H1 (cell line): ENCODE measurements at regions not wholly inside any gene's neighbourhood (a gene's known extent, or its start where the extent isn't known, plus 50 kb on each side); places are given as distances from the start of the nearest gene placed in this dataset.

Experiments
- CTCF ChIA-PET: fragments of 300-600 bp; sonication (Branson Sonifier 250); formaldehyde crosslinking; loops from one replicate; lab custom pipeline; 2021; ENCODE audit not compliant: partially characterized antibody; lab: Charles Lee
- POLR2A ChIA-PET: fragments of 300-600 bp; sonication (Branson Sonifier 250); formaldehyde crosslinking; loops from one replicate; lab custom pipeline; 2021; ENCODE audit warnings: inconsistent platforms; ENCODE audit not compliant: partially characterized antibody; lab: Charles Lee
- DNase-seq, 2 experiments: peaks; one replicate each; pipeline versions ENCODE4 v3.0.0 to v3.0.0-alpha.2; 2010 to 2022; ENCODE audit warnings: low spot score in 2 of 2, low read depth in 1 of 2, mixed read lengths in 1 of 2
- FAIRE-seq: peaks from 2 replicates; lab custom pipeline; 2011; peaks lifted over from hg19 to GRCh38; lab: Jason Lieb, UNC
- H2AFZ ChIP-seq: 2 replicates; pipeline ENCODE4 v1.8.1; 2012; ENCODE audit warnings: low read length, inconsistent platforms
- H2AK5ac ChIP-seq: 2 replicates; pipeline ENCODE4 v1.6.1; 2013; ENCODE audit warnings: low read depth, low read length
- H2BK120ac ChIP-seq: replicated peaks from 2 replicates; pipeline ENCODE3; 2013; ENCODE audit warnings: low read depth, low read length, inconsistent platforms
- H2BK12ac ChIP-seq: 2 replicates; pipeline ENCODE4 v1.6.1; 2013; ENCODE audit warnings: low read depth, low read length
- H2BK15ac ChIP-seq: 2 replicates; pipeline ENCODE4 v1.6.1; 2013; ENCODE audit warnings: low read length
- H2BK20ac ChIP-seq: 2 replicates; pipeline ENCODE4 v1.6.1; 2013; ENCODE audit warnings: low read length
- H2BK5ac ChIP-seq: 2 replicates; pipeline ENCODE4 v1.6.1; 2013; ENCODE audit warnings: low read depth, low read length
- H3K14ac ChIP-seq: 2 replicates; pipeline ENCODE4 v1.6.1; 2013; ENCODE audit warnings: inconsistent platforms; ENCODE audit not compliant: insufficient read length
- H3K18ac ChIP-seq: 2 replicates; pipeline ENCODE4 v1.6.1; 2013; ENCODE audit warnings: low read length; ENCODE audit errors: extremely low read depth
- H3K23ac ChIP-seq: 2 replicates; pipeline ENCODE4 v1.6.1; 2013; ENCODE audit warnings: inconsistent platforms; ENCODE audit not compliant: insufficient read length
- H3K23me2 ChIP-seq: 2 replicates; pipeline ENCODE4 v1.6.1; 2013; ENCODE audit warnings: low read depth, low read length
- H3K27ac ChIP-seq: 2 replicates; pipeline ENCODE4 v1.6.1; 2011; ENCODE audit warnings: low read depth, low read length, inconsistent platforms
- H3K27me3 ChIP-seq, 4 experiments: replicated peaks in 1 of 4; 1 replicate in 1 of 4; 2 replicates in 3 of 4; pipeline versions ENCODE4 v1.6.1 to v1.8.1; 2011 to 2013; ENCODE audit warnings: low read length in 3 of 4, mild to moderate bottlenecking in 3 of 4, inconsistent platforms in 2 of 4, mixed read lengths in 2 of 4, moderate library complexity in 1 of 4; ENCODE audit not compliant: control insufficient read depth in 3 of 4, insufficient read depth in 3 of 4; ENCODE audit errors: extremely low read depth in 1 of 4
- H3K36me3 ChIP-seq, 4 experiments: 2 replicates each; pipeline versions ENCODE4 v1.6.1 to v1.8.1; 2011 to 2013; ENCODE audit warnings: mild to moderate bottlenecking in 4 of 4, low read length in 3 of 4, moderate library complexity in 2 of 4, control low read depth in 1 of 4, inconsistent platforms in 1 of 4; ENCODE audit not compliant: insufficient read depth in 4 of 4, control insufficient read depth in 2 of 4
- H3K4ac ChIP-seq: replicated peaks from 2 replicates; pipeline ENCODE3; 2013; ENCODE audit warnings: low read length, low read depth, mixed read lengths, inconsistent platforms; ENCODE audit not compliant: insufficient read length
- H3K4me1 ChIP-seq, 4 experiments: replicated peaks in 1 of 4; 1 replicate in 1 of 4; 2 replicates in 3 of 4; pipeline versions ENCODE4 v1.6.1 to v1.8.1; 2011 to 2013; ENCODE audit warnings: low read length in 3 of 4, inconsistent platforms in 2 of 4, mixed read lengths in 1 of 4; ENCODE audit not compliant: insufficient read depth in 4 of 4, control insufficient read depth in 3 of 4
- H3K4me2 ChIP-seq, 2 experiments: 2 replicates each; pipeline versions ENCODE4 v1.6.1 to v1.8.1; 2011 to 2013; ENCODE audit warnings: low read depth in 2 of 2, low read length in 2 of 2, control low read depth in 1 of 2, inconsistent platforms in 1 of 2, mild to moderate bottlenecking in 1 of 2; ENCODE audit not compliant: insufficient read depth in 1 of 2
- H3K4me3 ChIP-seq, 4 experiments: fragments of 200-600, 300-600 bp in 1 of 4; sonication (generic), shearing (Covaris generic), sonication (Bioruptor Twin) in 1 of 4; 2 replicates each; pipeline versions ENCODE4 v1.5.1 to v1.8.1; 2011 to 2016; ENCODE audit warnings: low read length in 4 of 4, low read depth in 3 of 4, control low read depth in 2 of 4, inconsistent platforms in 2 of 4, mild to moderate bottlenecking in 2 of 4, mixed read lengths in 1 of 4, moderate library complexity in 1 of 4; ENCODE audit not compliant: insufficient read depth in 2 of 4; ENCODE audit errors: extremely low read depth in 1 of 4
- H3K56ac ChIP-seq: replicated peaks from 2 replicates; pipeline ENCODE3; 2013; ENCODE audit warnings: low read depth, mild to moderate bottlenecking, mixed read lengths, low read length, inconsistent platforms; ENCODE audit not compliant: insufficient read length
- H3K79me1 ChIP-seq: 2 replicates; pipeline ENCODE4 v1.6.1; 2013; ENCODE audit warnings: low read depth, low read length, control low read depth
- H3K79me2 ChIP-seq, 2 experiments: 2 replicates each; pipeline versions ENCODE4 v1.6.1 to v1.8.1; 2012 to 2013; ENCODE audit warnings: low read length in 2 of 2, mild to moderate bottlenecking in 2 of 2, inconsistent platforms in 1 of 2; ENCODE audit not compliant: insufficient read depth in 2 of 2, control insufficient read depth in 1 of 2
- H3K9ac ChIP-seq, 4 experiments: replicated peaks in 1 of 4; 1 replicate in 1 of 4; 2 replicates in 3 of 4; pipeline versions ENCODE4 v1.6.1 to v1.8.1; 2011 to 2013; ENCODE audit warnings: low read depth in 3 of 4, low read length in 3 of 4, control low read depth in 2 of 4, mild to moderate bottlenecking in 2 of 4, moderate library complexity in 2 of 4, inconsistent platforms in 1 of 4; ENCODE audit errors: extremely low read depth in 1 of 4
- H3K9me3 ChIP-seq, 2 experiments: 2 replicates each; pipeline versions ENCODE4 v1.6.1 to v1.8.1; 2012 to 2013; ENCODE audit warnings: mild to moderate bottlenecking in 2 of 2, moderate library complexity in 2 of 2, control low read depth in 1 of 2, inconsistent platforms in 1 of 2, low read depth in 1 of 2, low read length in 1 of 2, mixed read lengths in 1 of 2; ENCODE audit not compliant: insufficient read depth in 2 of 2
- H4K20me1 ChIP-seq, 2 experiments: replicated peaks in 1 of 2; 2 replicates each; pipeline versions ENCODE3 to v1.8.1; 2011 to 2013; ENCODE audit warnings: inconsistent platforms in 2 of 2, low read length in 2 of 2, mild to moderate bottlenecking in 1 of 2; ENCODE audit not compliant: insufficient read depth in 2 of 2, control insufficient read depth in 1 of 2
- H4K5ac ChIP-seq: 2 replicates; pipeline ENCODE4 v1.6.1; 2013; ENCODE audit warnings: low read length, low read depth, mixed read lengths, inconsistent platforms; ENCODE audit not compliant: insufficient read length
- H4K8ac ChIP-seq: 2 replicates; pipeline ENCODE4 v1.8.0; 2013; ENCODE audit warnings: mild to moderate bottlenecking, moderate library complexity, low read length, inconsistent platforms; ENCODE audit not compliant: insufficient read depth; ENCODE audit errors: extremely low read depth
- H4K91ac ChIP-seq: replicated peaks from 2 replicates; pipeline ENCODE3; 2013; ENCODE audit warnings: low read length, mixed read lengths, inconsistent platforms; ENCODE audit not compliant: insufficient read length
- CBX5 ChIP-seq: fragments of 300-800, 300-1000 bp; sonication (generic); IDR thresholded peaks from 2 replicates; pipeline ENCODE4 v1.7.1; 2016; ENCODE audit warnings: antibody characterized with exemption, low read length, low read depth
- CHD1 ChIP-seq: IDR thresholded peaks from 2 replicates; pipeline ENCODE4 v1.6.1; 2012; ENCODE audit warnings: low read depth, low read length, improper control_type of control experiment
- EP300 ChIP-seq, 2 experiments: IDR thresholded peaks; 1 replicate in 1 of 2; 2 replicates in 1 of 2; pipeline ENCODE4 v1.6.1; 2011 to 2012; ENCODE audit warnings: low read depth in 2 of 2, low read length in 2 of 2, mild to moderate bottlenecking in 2 of 2, borderline replicate concordance in 1 of 2, inconsistent platforms in 1 of 2, moderate library complexity in 1 of 2
- RAD21 ChIP-seq, 2 experiments: IDR thresholded peaks in 1 of 2; conservative IDR thresholded peaks in 1 of 2; 2 replicates each; pipeline ENCODE4 v1.6.1; 2011; ENCODE audit warnings: low read depth in 2 of 2, low read length in 2 of 2, improper control_type of control experiment in 1 of 2, inconsistent platforms in 1 of 2, mild to moderate bottlenecking in 1 of 2, moderate library complexity in 1 of 2
- RFX5 ChIP-seq: IDR thresholded peaks from 2 replicates; pipeline ENCODE4 v1.6.1; 2011; ENCODE audit warnings: low read depth, low read length, improper control_type of control experiment, borderline replicate concordance
- SIX5 ChIP-seq: IDR thresholded peaks from 2 replicates; pipeline ENCODE4 v1.6.1; 2011; ENCODE audit warnings: mild to moderate bottlenecking, low read depth, low read length
- TCF12 ChIP-seq: IDR thresholded peaks from 2 replicates; pipeline ENCODE4 v1.6.1; 2011; ENCODE audit warnings: low read depth, mild to moderate bottlenecking, low read length
- WGBS, 2 experiments: shearing (Covaris generic) in 1 of 2; methylation state at CpG; one replicate each; pipeline versions ENCODE4 v1.1.6 to v1.1.7; 2013 to 2015; ENCODE audit warnings: low lambda C conversion rate in 2 of 2, mixed read lengths in 2 of 2, inconsistent platforms in 1 of 2, low coverage in 1 of 2, missing lambda C conversion rate in 1 of 2; ENCODE audit not compliant: insufficient replicate concordance in 2 of 2, insufficient coverage in 1 of 2, insufficient read length in 1 of 2; ENCODE audit errors: extremely low coverage in 1 of 2, missing lambda C conversion rate in 1 of 2; 5-methylcytosine and 5-hydroxymethylcytosine counted together

GRCh38 chr21:31795992-31796391 is 64.1 kb upstream of the SCAF4 start:
- H2BK12ac ChIP-seq, result no peak overlapping the region
- H3K4ac ChIP-seq, result no peak overlapping the region
- no peak overlapping the region for H3K4me2 ChIP-seq
- H3K27me3 ChIP-seq, result no peaks in the 10 kb centered on the region
- no peaks in the 10 kb centered on the region for H3K79me1 ChIP-seq
- no peak overlapping the region for H3K18ac ChIP-seq
- H3K27ac ChIP-seq, result no peak overlapping the region
- no peak for FAIRE-seq
- H4K8ac ChIP-seq, result no peak overlapping the region
- H2BK120ac ChIP-seq, result no peak overlapping the region
- POLR2A ChIA-PET, result no interaction called here
- no peak overlapping the region for H3K56ac ChIP-seq
- H4K5ac ChIP-seq, result no peak overlapping the region
- TF ChIP-seq EP300 (IDR thresholded peaks at IDR 0.05; ENCODE audit: borderline replicate concordance in 1 of 2, low read depth in 2 of 2, low read length in 2 of 2) (no peak), TCF12 (no peak), CHD1 (no peak), RAD21 (IDR thresholded peaks at IDR 0.05 in 1 of 2, conservative IDR thresholded peaks at IDR 0.05 in 1 of 2; ENCODE audit: low read depth in 2 of 2, low read length in 2 of 2) (no peak), SIX5 (no peak), CBX5 (no peak), RFX5 (no peak)
- TF ChIP-seq, all 59 proteins: peak for 0
- no peak for DNase-seq
- Histone ChIP-seq H2AFZ (no peak overlapping the region), H3K9me3 (no peaks in the 10 kb centered on the region), H4K20me1 (no peaks in the 10 kb centered on the region), H4K91ac (no peak overlapping the region), H3K36me3 (no peaks in the 10 kb centered on the region), H2AK5ac (no peak overlapping the region), H3K23me2 (peaks cover 3% of the 10 kb centered on the region; the same call in 1 of the 2 replicates), H3K4me3 (no peak overlapping the region), H2BK15ac (no peak overlapping the region), H3K23ac (no peak overlapping the region), H3K4me1 (peaks cover 0 to 6% (median 0%) of the 10 kb centered on the region in 4 experiments; a peak in 1 of 7 replicates), H2BK20ac (no peak overlapping the region), H2BK5ac (no peak overlapping the region), H3K79me2 (no peaks in the 10 kb centered on the region), H3K9ac (no peak overlapping the region), H3K14ac (no peak overlapping the region)
- 86% methylated on average over 3 of the region's 3 CpGs; no CpG with 5 or more reads in 1 of the 2 experiments for WGBS, 2 experiments
- CTCF ChIA-PET, result interaction anchor here (0.6 to 1.7 kb wide), 3 partner anchors 70 to 300 kb away, joined by 3 read pairs; no protein-coding TSS in a partner anchor
